CD4-positive, alpha-beta T cell (primary cell): ENCODE measurements at regions not wholly inside any gene's neighbourhood (a gene's known extent, or its start where the extent isn't known, plus 50 kb on each side); places are given as distances from the start of the nearest gene placed in this dataset.

Source experiments
- ATAC-seq: fragments of 200-7000 bp; cut with Tn5 transposase; one replicate; pipeline ENCODE4 v1.10.0; 2022; ENCODE audit warnings: mild to moderate bottlenecking; ENCODE audit not compliant: poor library complexity
- CTCF ChIA-PET: fragments of 350-600 bp; sonication (Branson Sonifier 250); formaldehyde crosslinking; loops from one replicate; lab custom pipeline; 2021; ENCODE audit warnings: antibody characterized with exemption, inconsistent platforms; lab: Charles Lee
- POLR2A ChIA-PET: fragments of 350-600 bp; sonication (Branson Sonifier 250); formaldehyde crosslinking; loops from one replicate; lab custom pipeline; 2021; ENCODE audit warnings: antibody characterized with exemption, inconsistent platforms; lab: Charles Lee
- DNase-seq, 14 experiments: peaks; one replicate each; pipeline ENCODE4 v3.0.0-alpha.2; 2013 to 2020; ENCODE audit warnings: mixed read lengths in 2 of 14
- H3K27ac ChIP-seq, 2 donors: one replicate each; pipeline versions ENCODE4 v1.5.1 to v1.7.0; 2013; ENCODE audit warnings: low read length in 2 of 2, low read depth in 1 of 2, mild to moderate bottlenecking in 1 of 2
- H3K27me3 ChIP-seq, 2 experiments: 1 replicate in 1 of 2; 2 replicates in 1 of 2; pipeline versions ENCODE4 v1.6.1 to v1.7.0; 2013; ENCODE audit warnings: low read length in 2 of 2, control low read depth in 1 of 2, mild to moderate bottlenecking in 1 of 2, moderate library complexity in 1 of 2; ENCODE audit not compliant: insufficient read depth in 2 of 2, control insufficient read depth in 1 of 2
- H3K36me3 ChIP-seq: one replicate; pipeline ENCODE4 v1.6.1; 2013; ENCODE audit warnings: low read length, control low read depth; ENCODE audit not compliant: insufficient read depth
- H3K4me1 ChIP-seq: one replicate; pipeline ENCODE4 v1.6.1; 2013; ENCODE audit warnings: low read length, control low read depth; ENCODE audit not compliant: insufficient read depth
- H3K4me3 ChIP-seq: one replicate; pipeline ENCODE4 v1.5.1; 2013; ENCODE audit warnings: mild to moderate bottlenecking, low read length, moderate library complexity
- H3K9me3 ChIP-seq, 2 experiments: 1 replicate in 1 of 2; 2 replicates in 1 of 2; pipeline versions ENCODE4 v1.6.1 to v1.7.0; 2013; ENCODE audit warnings: low read length in 2 of 2, mild to moderate bottlenecking in 2 of 2, control low read depth in 1 of 2, moderate library complexity in 1 of 2; ENCODE audit not compliant: control insufficient read depth in 1 of 2, insufficient read depth in 1 of 2
- H3K27ac Mint-ChIP-seq: one replicate; pipeline ENCODE4 v1.8.0; 2020; ENCODE audit warnings: mixed read lengths
- H3K27me3 Mint-ChIP-seq: one replicate; pipeline ENCODE4 v1.8.0; 2021; ENCODE audit warnings: mixed read lengths
- H3K36me3 Mint-ChIP-seq: one replicate; pipeline ENCODE4 v1.8.0; 2021; ENCODE audit warnings: low read depth, mixed read lengths
- H3K4me1 Mint-ChIP-seq: one replicate; pipeline ENCODE4 v1.8.0; 2021; ENCODE audit warnings: low read depth, mixed read lengths
- H3K4me3 Mint-ChIP-seq: one replicate; pipeline ENCODE4 v1.8.0; 2020; ENCODE audit warnings: mild to moderate bottlenecking, mixed read lengths
- H3K9me3 Mint-ChIP-seq: one replicate; pipeline ENCODE4 v1.8.0; 2020; ENCODE audit warnings: mixed read lengths
- CTCF ChIP-seq: fragments of 200-600 bp; IDR thresholded peaks from one replicate; pipeline ENCODE4 v1.8.0; 2022; ENCODE audit warnings: antibody characterized with exemption, mild to moderate bottlenecking
- intact Hi-C, 2 experiments: fragments of 100-400 bp; cut with DNase I in 1 of 2; cut with micrococcal nuclease in 1 of 2; formaldehyde crosslinking; loops; one replicate each; pipeline versions ENCODE4 v1.15.1 to v1.9.0; 2023 to 2025; cut with DNase I, micrococcal nuclease

- Histone ChIP-seq H3K27me3 (no peaks in the 10 kb centered on the region), H3K4me3 (no peak overlapping the region), H3K27ac (no peak overlapping the region), H3K9me3 (peaks cover 0 to 25% of the 10 kb centered on the region in 2 experiments), H3K4me1 (no peaks in the 10 kb centered on the region), H3K36me3 (no peaks in the 10 kb centered on the region)
- Mint-ChIP-seq H3K9me3 (peaks cover 8% of the 10 kb centered on the region), H3K4me3 (no peak overlapping the region), H3K36me3 (no peaks in the 10 kb centered on the region), H3K27ac (no peak overlapping the region), H3K4me1 (no peaks in the 10 kb centered on the region), H3K27me3 (no peaks in the 10 kb centered on the region)
- intact Hi-C loops: no loop called here
- ChIA-PET CTCF (no interaction called here), POLR2A (no interaction called here)
- DNase-seq (no peak), ATAC-seq (no peak)
- TF ChIP-seq CTCF: no peak
Measured at GRCh38 chr2:52629531-52629930, 1138.1 kb upstream of the CHAC2 start.

GRCh38 chr2:52622266-52622665 is 1145.3 kb upstream of the CHAC2 start:
- ATAC-seq (no peak), DNase-seq (no peak)
- Histone ChIP-seq H3K36me3 (no peaks in the 10 kb centered on the region), H3K4me3 (no peak overlapping the region), H3K27ac (no peak overlapping the region), H3K4me1 (no peaks in the 10 kb centered on the region), H3K9me3 (no peaks in the 10 kb centered on the region), H3K27me3 (no peaks in the 10 kb centered on the region)
- H3K9me3 Mint-ChIP-seq: peaks cover 6% of the 10 kb centered on the region
- H3K4me3 Mint-ChIP-seq: no peak overlapping the region
- CTCF ChIA-PET: no interaction called here
- no peak overlapping the region for H3K27ac Mint-ChIP-seq
- H3K36me3 Mint-ChIP-seq: no peaks in the 10 kb centered on the region
- H3K4me1 Mint-ChIP-seq: no peaks in the 10 kb centered on the region
- TF ChIP-seq CTCF: no peak
- H3K27me3 Mint-ChIP-seq: no peaks in the 10 kb centered on the region
- intact Hi-C loops: no loop called here
- POLR2A ChIA-PET: interaction anchor here (0.6 kb wide), 1 partner anchor 12 kb away, joined by 3 read pairs; no protein-coding TSS in a partner anchor

GRCh38 chr2:52613064-52613463 is 1154.5 kb upstream of the CHAC2 start:
- POLR2A ChIA-PET: no interaction called here
- Histone ChIP-seq H3K36me3 (no peaks in the 10 kb centered on the region), H3K27ac (no peak overlapping the region), H3K4me3 (no peak overlapping the region), H3K4me1 (no peaks in the 10 kb centered on the region), H3K9me3 (peaks cover 0 to 16% of the 10 kb centered on the region in 2 experiments), H3K27me3 (no peaks in the 10 kb centered on the region)
- no peak for TF ChIP-seq CTCF
- intact Hi-C loops: no loop called here
- CTCF ChIA-PET: no interaction called here
- no peak overlapping the region for H3K4me3 Mint-ChIP-seq
- DNase-seq (no peak), ATAC-seq (no peak)
- no peaks in the 10 kb centered on the region for H3K4me1 Mint-ChIP-seq
- H3K27ac Mint-ChIP-seq: no peak overlapping the region
- no peaks in the 10 kb centered on the region for H3K36me3 Mint-ChIP-seq
- H3K27me3 Mint-ChIP-seq: no peaks in the 10 kb centered on the region
- H3K9me3 Mint-ChIP-seq: peaks cover 11% of the 10 kb centered on the region
